ENCODE measurements at regions not wholly inside any gene's neighbourhood (a gene's known extent, or its start where the extent isn't known, plus 50 kb on each side); places are given as distances from the start of the nearest gene placed in this dataset.

GRCh38 chr15:29418178-29418577 lies 148.6 kb upstream of the NSMCE3 start:
- in situ Hi-C loops (cut with MboI; ENCODE audit: low sequenced_read_pairs) = no loop called here
- Histone ChIP-seq H4K8ac (ENCODE audit: low read depth in 2 of 2, low read length in 2 of 2) (no peak overlapping the region), H4K5ac (ENCODE audit: low read depth, low read length) (no peak overlapping the region), H3K9ac (ENCODE audit: low read depth, low read length) (no peak overlapping the region), H3K18ac (ENCODE audit: low read depth, low read length) (no peak overlapping the region), H3K14ac (replicated peaks; ENCODE audit: low read depth, low read length) (no peak overlapping the region), H2BK20ac (ENCODE audit: low read depth, low read length) (no peak overlapping the region), H4K20me1 (ENCODE audit: insufficient read depth, low read length) (no peaks in the 10 kb centered on the region), H2AK5ac (ENCODE audit: low read depth, low read length) (no peak overlapping the region), H3K56ac (ENCODE audit: extremely low read depth, insufficient read depth, low read length) (no peak overlapping the region), H3K79me1 (ENCODE audit: low read depth in 1 of 2, low read length in 2 of 2) (no peaks in the 10 kb centered on the region), H2BK15ac (ENCODE audit: low read depth, low read length) (no peak overlapping the region), H3K4me1 (ENCODE audit: control insufficient read depth, insufficient read depth, low read length) (no peaks in the 10 kb centered on the region), H3K23ac (ENCODE audit: low read depth, low read length) (no peak overlapping the region), H3K9me1 (ENCODE audit: insufficient read depth, low read length) (no peaks in the 10 kb centered on the region), H3K27me3 (ENCODE audit: control insufficient read depth, insufficient read depth, low read length) (no peaks in the 10 kb centered on the region), H2BK120ac (ENCODE audit: low read depth, low read length) (no peak overlapping the region), H4K91ac (ENCODE audit: insufficient read depth, low read depth, low read length) (no peak overlapping the region), H3K9me3 (ENCODE audit: control insufficient read depth, insufficient read depth, low read length) (no peaks in the 10 kb centered on the region), H3K27ac (ENCODE audit: insufficient read depth, low read length) (no peak overlapping the region), H3K36me3 (ENCODE audit: control insufficient read depth, insufficient read depth, low read length) (no peaks in the 10 kb centered on the region), H3K4ac (ENCODE audit: low read depth, low read length) (no peak overlapping the region), H2BK5ac (ENCODE audit: low read depth, low read length, poor library complexity, severe bottlenecking) (no peak overlapping the region), H3K4me2 (ENCODE audit: low read depth, low read length) (no peak overlapping the region), H3K4me3 (ENCODE audit: insufficient read depth, low read depth, low read length) (no peak overlapping the region), H2AFZ (replicated peaks; ENCODE audit: low read length, poor library complexity) (no peak overlapping the region), H2AK9ac (replicated peaks; ENCODE audit: low read depth, low read length, poor library complexity) (no peak overlapping the region)
- dilution Hi-C loops (cut with HindIII; ENCODE audit: low sequenced_read_pairs, unreplicated experiment) = no loop called here
- ChIA-PET POLR2A (ENCODE audit: unreplicated experiment) (no interaction called here), CTCF (no interaction called here)
- no TSS peak for BruUV-seq (replicated peaks)
- DNase-seq (no peak), ATAC-seq (ENCODE audit: low read depth) (no peak)
- TF ChIP-seq SMC3 (IDR thresholded peaks at IDR 0.05; ENCODE audit: low read depth, low read length) (no peak), CEBPB (IDR thresholded peaks at IDR 0.05; ENCODE audit: low read depth, low read length) (no peak), CHD1 (IDR thresholded peaks at IDR 0.05; ENCODE audit: low read depth, low read length) (no peak), CTCF (conservative IDR thresholded peaks at IDR 0.05; ENCODE audit: low read depth, low read length) (no peak), RFX5 (IDR thresholded peaks at IDR 0.05; ENCODE audit: low read depth, low read length) (no peak), USF2 (IDR thresholded peaks at IDR 0.05; ENCODE audit: low read depth, low read length) (no peak), FOS (IDR thresholded peaks at IDR 0.05; ENCODE audit: low read depth, low read length) (no peak), POLR2A (IDR thresholded peaks at IDR 0.05; ENCODE audit: low read depth, low read length) (no peak), MAZ (IDR thresholded peaks at IDR 0.05; ENCODE audit: borderline replicate concordance, low read depth, low read length) (no peak), BHLHE40 (IDR thresholded peaks at IDR 0.05; ENCODE audit: low read depth, low read length) (no peak), NFE2L2 (IDR thresholded peaks at IDR 0.05; ENCODE audit: low read depth, low read length) (no peak), RAD21 (IDR thresholded peaks at IDR 0.05; ENCODE audit: low read length) (no peak), MXI1 (IDR thresholded peaks at IDR 0.05; ENCODE audit: borderline replicate concordance, low read depth, low read length) (no peak), RCOR1 (IDR thresholded peaks at IDR 0.05; ENCODE audit: insufficient replicate concordance, low read length) (no peak), ELK1 (IDR thresholded peaks at IDR 0.05; ENCODE audit: borderline replicate concordance, low read depth, low read length) (no peak), MAFK (IDR thresholded peaks at IDR 0.05; ENCODE audit: low read depth, low read length) (no peak)
- WGBS, 2 experiments (ENCODE audit: extremely low coverage in 2 of 2, insufficient read length in 1 of 2) = no CpG with 5 or more reads among the region's 4 CpGs
- intact Hi-C loops (cut with micrococcal nuclease) = no loop called here
